GM23338 (cell line): ENCODE measurements at regions not wholly inside any gene's neighbourhood (a gene's known extent, or its start where the extent isn't known, plus 50 kb on each side); places are given as distances from the start of the nearest gene placed in this dataset.

ENCODE experiments used
- CREB1 ChIP-seq: fragments of 250-450 bp; sonication (Bioruptor Pico); IDR thresholded peaks from 2 replicates; pipeline ENCODE4 v1.5.0; 2020; ENCODE audit warnings: low read depth, mild to moderate bottlenecking, moderate library complexity
- EZH2 ChIP-seq: fragments of 200-600 bp; sonication (generic); IDR thresholded peaks from one replicate; pipeline ENCODE4 v1.8.0; 2017; ENCODE audit warnings: antibody characterized with exemption, mild to moderate bottlenecking, low read depth; ENCODE audit not compliant: unreplicated experiment
- EZH2phosphoT487 ChIP-seq: fragments of 200-600 bp; sonication (generic); IDR thresholded peaks from one replicate; pipeline ENCODE4 v1.8.1; 2018; ENCODE audit warnings: antibody characterized with exemption; ENCODE audit not compliant: unreplicated experiment
- JUNB ChIP-seq: IDR thresholded peaks from one replicate; pipeline ENCODE4 v1.6.1; 2016; ENCODE audit warnings: antibody characterized with exemption; ENCODE audit not compliant: unreplicated experiment
- NANOG ChIP-seq: IDR thresholded peaks from 2 replicates; pipeline ENCODE4 v1.6.1; 2016; ENCODE audit warnings: antibody characterized with exemption, borderline replicate concordance
- POLR2AphosphoS5 ChIP-seq: IDR thresholded peaks from 2 replicates; pipeline ENCODE4 v1.6.1; 2016; ENCODE audit warnings: antibody characterized with exemption, low read depth
- STAT1 ChIP-seq: IDR thresholded peaks from one replicate; pipeline ENCODE4 v1.6.1; 2016; ENCODE audit warnings: antibody characterized with exemption; ENCODE audit not compliant: unreplicated experiment
- ZNF114 ChIP-seq: fragments of 250-450 bp; sonication (Bioruptor Pico); IDR thresholded peaks from 2 replicates; pipeline ENCODE4 v1.5.0; 2020; ENCODE audit warnings: mild to moderate bottlenecking, moderate library complexity
- ZNF331 ChIP-seq: fragments of 250-450 bp; sonication (Bioruptor Pico); IDR thresholded peaks from 2 replicates; pipeline ENCODE4 v1.5.0; 2020; ENCODE audit warnings: low read depth, mild to moderate bottlenecking, moderate library complexity
- TF ChIP-seq, protein P1 (sequence below), 2 experiments: fragments of 200-600 bp in 1 of 2; sonication (generic) in 1 of 2; conservative IDR thresholded peaks; 2 replicates each; pipeline versions ENCODE4 v1.5.1 to v1.6.1; 2016 to 2017; ENCODE audit warnings: antibody characterized with exemption in 2 of 2, low read depth in 2 of 2, mild to moderate bottlenecking in 2 of 2, moderate library complexity in 1 of 2
- TF ChIP-seq, protein P2 (sequence below): IDR thresholded peaks from one replicate; pipeline ENCODE4 v1.6.1; 2018; ENCODE audit warnings: antibody characterized with exemption; ENCODE audit not compliant: unreplicated experiment
- TF ChIP-seq, protein P3 (sequence below): IDR thresholded peaks from 2 replicates; pipeline ENCODE4 v1.6.1; 2016; ENCODE audit warnings: antibody characterized with exemption
- TF ChIP-seq, protein P4 (sequence below): fragments of 250-450 bp; sonication (Bioruptor Pico); IDR thresholded peaks from 2 replicates; pipeline ENCODE4 v1.5.0; 2020; ENCODE audit warnings: mild to moderate bottlenecking, moderate library complexity

DNA sequence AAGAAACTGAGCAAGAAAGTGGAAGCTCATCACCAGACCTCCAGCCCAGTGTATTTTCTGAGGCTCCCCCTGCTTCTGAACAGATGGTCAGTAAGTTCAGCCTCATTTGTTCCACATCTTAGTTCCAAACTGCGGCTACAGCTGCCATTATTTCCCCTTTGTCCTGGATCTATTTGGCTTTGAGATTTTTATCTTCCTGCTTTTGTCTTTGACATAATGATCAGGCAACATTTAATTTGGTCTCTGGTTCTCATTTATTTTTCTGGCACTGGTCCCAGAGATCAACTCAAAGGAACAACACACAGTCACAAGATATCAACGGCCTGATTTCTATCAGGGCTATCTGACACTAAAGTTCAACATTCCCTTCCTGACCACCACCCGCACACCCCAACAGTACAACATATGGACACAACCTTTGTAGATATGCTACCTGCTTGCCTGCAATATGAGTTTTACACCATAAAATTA lies 137.5 kb downstream of the FAM76B start:
- TF ChIP-seq, protein P1, sequence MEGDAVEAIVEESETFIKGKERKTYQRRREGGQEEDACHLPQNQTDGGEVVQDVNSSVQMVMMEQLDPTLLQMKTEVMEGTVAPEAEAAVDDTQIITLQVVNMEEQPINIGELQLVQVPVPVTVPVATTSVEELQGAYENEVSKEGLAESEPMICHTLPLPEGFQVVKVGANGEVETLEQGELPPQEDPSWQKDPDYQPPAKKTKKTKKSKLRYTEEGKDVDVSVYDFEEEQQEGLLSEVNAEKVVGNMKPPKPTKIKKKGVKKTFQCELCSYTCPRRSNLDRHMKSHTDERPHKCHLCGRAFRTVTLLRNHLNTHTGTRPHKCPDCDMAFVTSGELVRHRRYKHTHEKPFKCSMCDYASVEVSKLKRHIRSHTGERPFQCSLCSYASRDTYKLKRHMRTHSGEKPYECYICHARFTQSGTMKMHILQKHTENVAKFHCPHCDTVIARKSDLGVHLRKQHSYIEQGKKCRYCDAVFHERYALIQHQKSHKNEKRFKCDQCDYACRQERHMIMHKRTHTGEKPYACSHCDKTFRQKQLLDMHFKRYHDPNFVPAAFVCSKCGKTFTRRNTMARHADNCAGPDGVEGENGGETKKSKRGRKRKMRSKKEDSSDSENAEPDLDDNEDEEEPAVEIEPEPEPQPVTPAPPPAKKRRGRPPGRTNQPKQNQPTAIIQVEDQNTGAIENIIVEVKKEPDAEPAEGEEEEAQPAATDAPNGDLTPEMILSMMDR (conservative IDR thresholded peaks at IDR 0.05; ENCODE audit: low read depth in 2 of 2), result no peak
- TF ChIP-seq EZH2 (no peak), EZH2phosphoT487 (no peak), POLR2AphosphoS5 (no peak), JUNB (no peak), ZNF331 (CRISPR knock-in tag) (no peak), CREB1 (no peak), STAT1 (no peak), ZNF114 (CRISPR knock-in tag) (no peak), NANOG (no peak)
- TF ChIP-seq, protein P2, sequence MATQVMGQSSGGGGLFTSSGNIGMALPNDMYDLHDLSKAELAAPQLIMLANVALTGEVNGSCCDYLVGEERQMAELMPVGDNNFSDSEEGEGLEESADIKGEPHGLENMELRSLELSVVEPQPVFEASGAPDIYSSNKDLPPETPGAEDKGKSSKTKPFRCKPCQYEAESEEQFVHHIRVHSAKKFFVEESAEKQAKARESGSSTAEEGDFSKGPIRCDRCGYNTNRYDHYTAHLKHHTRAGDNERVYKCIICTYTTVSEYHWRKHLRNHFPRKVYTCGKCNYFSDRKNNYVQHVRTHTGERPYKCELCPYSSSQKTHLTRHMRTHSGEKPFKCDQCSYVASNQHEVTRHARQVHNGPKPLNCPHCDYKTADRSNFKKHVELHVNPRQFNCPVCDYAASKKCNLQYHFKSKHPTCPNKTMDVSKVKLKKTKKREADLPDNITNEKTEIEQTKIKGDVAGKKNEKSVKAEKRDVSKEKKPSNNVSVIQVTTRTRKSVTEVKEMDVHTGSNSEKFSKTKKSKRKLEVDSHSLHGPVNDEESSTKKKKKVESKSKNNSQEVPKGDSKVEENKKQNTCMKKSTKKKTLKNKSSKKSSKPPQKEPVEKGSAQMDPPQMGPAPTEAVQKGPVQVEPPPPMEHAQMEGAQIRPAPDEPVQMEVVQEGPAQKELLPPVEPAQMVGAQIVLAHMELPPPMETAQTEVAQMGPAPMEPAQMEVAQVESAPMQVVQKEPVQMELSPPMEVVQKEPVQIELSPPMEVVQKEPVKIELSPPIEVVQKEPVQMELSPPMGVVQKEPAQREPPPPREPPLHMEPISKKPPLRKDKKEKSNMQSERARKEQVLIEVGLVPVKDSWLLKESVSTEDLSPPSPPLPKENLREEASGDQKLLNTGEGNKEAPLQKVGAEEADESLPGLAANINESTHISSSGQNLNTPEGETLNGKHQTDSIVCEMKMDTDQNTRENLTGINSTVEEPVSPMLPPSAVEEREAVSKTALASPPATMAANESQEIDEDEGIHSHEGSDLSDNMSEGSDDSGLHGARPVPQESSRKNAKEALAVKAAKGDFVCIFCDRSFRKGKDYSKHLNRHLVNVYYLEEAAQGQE, result no peak
- TF ChIP-seq, protein P3, sequence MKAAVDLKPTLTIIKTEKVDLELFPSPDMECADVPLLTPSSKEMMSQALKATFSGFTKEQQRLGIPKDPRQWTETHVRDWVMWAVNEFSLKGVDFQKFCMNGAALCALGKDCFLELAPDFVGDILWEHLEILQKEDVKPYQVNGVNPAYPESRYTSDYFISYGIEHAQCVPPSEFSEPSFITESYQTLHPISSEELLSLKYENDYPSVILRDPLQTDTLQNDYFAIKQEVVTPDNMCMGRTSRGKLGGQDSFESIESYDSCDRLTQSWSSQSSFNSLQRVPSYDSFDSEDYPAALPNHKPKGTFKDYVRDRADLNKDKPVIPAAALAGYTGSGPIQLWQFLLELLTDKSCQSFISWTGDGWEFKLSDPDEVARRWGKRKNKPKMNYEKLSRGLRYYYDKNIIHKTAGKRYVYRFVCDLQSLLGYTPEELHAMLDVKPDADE, result no peak
- TF ChIP-seq, protein P4, sequence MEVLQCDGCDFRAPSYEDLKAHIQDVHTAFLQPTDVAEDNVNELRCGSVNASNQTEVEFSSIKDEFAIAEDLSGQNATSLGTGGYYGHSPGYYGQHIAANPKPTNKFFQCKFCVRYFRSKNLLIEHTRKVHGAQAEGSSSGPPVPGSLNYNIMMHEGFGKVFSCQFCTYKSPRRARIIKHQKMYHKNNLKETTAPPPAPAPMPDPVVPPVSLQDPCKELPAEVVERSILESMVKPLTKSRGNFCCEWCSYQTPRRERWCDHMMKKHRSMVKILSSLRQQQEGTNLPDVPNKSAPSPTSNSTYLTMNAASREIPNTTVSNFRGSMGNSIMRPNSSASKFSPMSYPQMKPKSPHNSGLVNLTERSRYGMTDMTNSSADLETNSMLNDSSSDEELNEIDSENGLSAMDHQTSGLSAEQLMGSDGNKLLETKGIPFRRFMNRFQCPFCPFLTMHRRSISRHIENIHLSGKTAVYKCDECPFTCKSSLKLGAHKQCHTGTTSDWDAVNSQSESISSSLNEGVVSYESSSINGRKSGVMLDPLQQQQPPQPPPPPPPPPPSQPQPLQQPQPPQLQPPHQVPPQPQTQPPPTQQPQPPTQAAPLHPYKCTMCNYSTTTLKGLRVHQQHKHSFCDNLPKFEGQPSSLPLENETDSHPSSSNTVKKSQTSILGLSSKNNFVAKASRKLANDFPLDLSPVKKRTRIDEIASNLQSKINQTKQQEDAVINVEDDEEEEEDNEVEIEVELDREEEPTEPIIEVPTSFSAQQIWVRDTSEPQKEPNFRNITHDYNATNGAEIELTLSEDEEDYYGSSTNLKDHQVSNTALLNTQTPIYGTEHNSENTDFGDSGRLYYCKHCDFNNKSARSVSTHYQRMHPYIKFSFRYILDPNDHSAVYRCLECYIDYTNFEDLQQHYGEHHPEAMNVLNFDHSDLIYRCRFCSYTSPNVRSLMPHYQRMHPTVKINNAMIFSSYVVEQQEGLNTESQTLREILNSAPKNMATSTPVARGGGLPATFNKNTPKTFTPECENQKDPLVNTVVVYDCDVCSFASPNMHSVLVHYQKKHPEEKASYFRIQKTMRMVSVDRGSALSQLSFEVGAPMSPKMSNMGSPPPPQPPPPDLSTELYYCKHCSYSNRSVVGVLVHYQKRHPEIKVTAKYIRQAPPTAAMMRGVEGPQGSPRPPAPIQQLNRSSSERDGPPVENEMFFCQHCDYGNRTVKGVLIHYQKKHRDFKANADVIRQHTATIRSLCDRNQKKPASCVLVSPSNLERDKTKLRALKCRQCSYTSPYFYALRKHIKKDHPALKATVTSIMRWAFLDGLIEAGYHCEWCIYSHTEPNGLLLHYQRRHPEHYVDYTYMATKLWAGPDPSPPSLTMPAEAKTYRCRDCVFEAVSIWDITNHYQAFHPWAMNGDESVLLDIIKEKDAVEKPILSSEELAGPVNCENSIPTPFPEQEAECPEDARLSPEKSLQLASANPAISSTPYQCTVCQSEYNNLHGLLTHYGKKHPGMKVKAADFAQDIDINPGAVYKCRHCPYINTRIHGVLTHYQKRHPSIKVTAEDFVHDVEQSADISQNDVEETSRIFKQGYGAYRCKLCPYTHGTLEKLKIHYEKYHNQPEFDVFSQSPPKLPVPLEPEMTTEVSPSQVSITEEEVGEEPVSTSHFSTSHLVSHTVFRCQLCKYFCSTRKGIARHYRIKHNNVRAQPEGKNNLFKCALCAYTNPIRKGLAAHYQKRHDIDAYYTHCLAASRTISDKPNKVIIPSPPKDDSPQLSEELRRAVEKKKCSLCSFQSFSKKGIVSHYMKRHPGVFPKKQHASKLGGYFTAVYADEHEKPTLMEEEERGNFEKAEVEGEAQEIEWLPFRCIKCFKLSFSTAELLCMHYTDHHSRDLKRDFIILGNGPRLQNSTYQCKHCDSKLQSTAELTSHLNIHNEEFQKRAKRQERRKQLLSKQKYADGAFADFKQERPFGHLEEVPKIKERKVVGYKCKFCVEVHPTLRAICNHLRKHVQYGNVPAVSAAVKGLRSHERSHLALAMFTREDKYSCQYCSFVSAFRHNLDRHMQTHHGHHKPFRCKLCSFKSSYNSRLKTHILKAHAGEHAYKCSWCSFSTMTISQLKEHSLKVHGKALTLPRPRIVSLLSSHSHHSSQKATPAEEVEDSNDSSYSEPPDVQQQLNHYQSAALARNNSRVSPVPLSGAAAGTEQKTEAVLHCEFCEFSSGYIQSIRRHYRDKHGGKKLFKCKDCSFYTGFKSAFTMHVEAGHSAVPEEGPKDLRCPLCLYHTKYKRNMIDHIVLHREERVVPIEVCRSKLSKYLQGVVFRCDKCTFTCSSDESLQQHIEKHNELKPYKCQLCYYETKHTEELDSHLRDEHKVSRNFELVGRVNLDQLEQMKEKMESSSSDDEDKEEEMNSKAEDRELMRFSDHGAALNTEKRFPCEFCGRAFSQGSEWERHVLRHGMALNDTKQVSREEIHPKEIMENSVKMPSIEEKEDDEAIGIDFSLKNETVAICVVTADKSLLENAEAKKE (CRISPR knock-in tag), result no peak
